ENCODE measurements at regions not wholly inside any gene's neighbourhood (a gene's known extent, or its start where the extent isn't known, plus 50 kb on each side); places are given as distances from the start of the nearest gene placed in this dataset.

DNA sequence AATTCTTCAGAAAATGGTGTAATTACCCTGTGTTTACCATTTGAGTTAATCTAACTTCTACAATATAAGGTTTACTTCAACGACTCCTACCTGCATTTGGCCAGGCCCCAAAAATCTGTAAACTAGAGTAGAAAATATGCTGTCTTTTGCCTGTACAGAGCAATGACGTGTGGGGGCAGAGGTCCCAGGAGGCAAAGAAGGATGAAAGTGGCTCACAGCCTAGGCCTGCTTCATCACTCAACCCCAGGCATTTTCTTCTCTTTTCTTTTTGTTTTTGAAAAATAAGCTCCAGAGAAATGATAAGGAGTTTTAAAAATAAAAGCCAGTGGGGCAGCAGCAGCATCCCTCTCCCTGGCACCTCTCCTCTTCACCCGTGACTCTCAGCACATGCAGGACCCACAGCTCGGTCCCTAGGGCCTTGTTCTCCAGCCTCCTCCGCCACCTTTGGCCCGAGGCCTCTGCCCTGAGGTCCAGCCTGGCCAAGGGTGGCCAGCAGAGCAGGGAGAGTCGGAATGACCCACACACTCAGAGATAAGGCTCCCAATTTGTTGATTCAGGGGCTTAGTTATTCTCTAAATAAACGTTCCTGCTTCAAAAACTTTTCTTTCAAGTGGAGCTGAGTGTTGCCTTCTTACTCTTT is 76.6 kb upstream of the ADRA1D start:
- FAIRE-seq (no peak), DNase-seq (ENCODE audit: low read depth, low spot score) (no peak)
- POLR2A ChIA-PET: no interaction called here
- no peaks in the 10 kb centered on the region for H3K36me3 ChIP-seq (ENCODE audit: control insufficient read depth in 2 of 2, extremely low read depth in 1 of 2, insufficient read depth in 2 of 2, low read length in 2 of 2)
- no TSS peak for BruUV-seq (replicated peaks)
- H3K4me3 ChIP-seq (replicated peaks in 1 of 3; ENCODE audit: insufficient read depth in 1 of 3, low read depth in 1 of 3, low read length in 3 of 3): no peak overlapping the region
- H3K79me2 ChIP-seq (ENCODE audit: control insufficient read depth, insufficient read depth, low read length): no peaks in the 10 kb centered on the region
- H3K4me1 ChIP-seq (ENCODE audit: control insufficient read depth, extremely low read depth, insufficient read depth, low read length): no peaks in the 10 kb centered on the region
- dilution Hi-C loops (cut with MboI; ENCODE audit: extremely low pct_ligation_motif_present, low sequenced_read_pairs) (no loop called here), intact Hi-C loops (cut with micrococcal nuclease) (no loop called here)
- peaks cover 0 to 2% of the 10 kb centered on the region in 2 experiments for H3K27me3 ChIP-seq (ENCODE audit: control insufficient read depth in 2 of 2, insufficient read depth in 2 of 2, low read length in 2 of 2)
- TF ChIP-seq FOS (IDR thresholded peaks at IDR 0.05; ENCODE audit: borderline replicate concordance, insufficient read depth, low read length): no peak
- no peak for TF ChIP-seq MYC (IDR thresholded peaks at IDR 0.05; ENCODE audit: low read depth, low read length)
- no peak for TF ChIP-seq GATA2 (IDR thresholded peaks at IDR 0.05; ENCODE audit: insufficient read depth, insufficient read length, low read depth, low read length)
- TF ChIP-seq MAX (IDR thresholded peaks at IDR 0.05; ENCODE audit: insufficient read depth, insufficient read length): no peak
- TF ChIP-seq CTCF (IDR thresholded peaks at IDR 0.05; ENCODE audit: extremely low read depth in 1 of 2, insufficient read depth in 1 of 2, low read depth in 1 of 2, low read length in 2 of 2): no peak
- no peak for TF ChIP-seq JUN (IDR thresholded peaks at IDR 0.05; ENCODE audit: borderline replicate concordance, insufficient read depth, insufficient read length, low read depth)
- no peak overlapping the region for H3K4me2 ChIP-seq (ENCODE audit: insufficient read depth, low read length)
- H3K9me3 ChIP-seq (replicated peaks; ENCODE audit: control insufficient read depth, insufficient read depth, low read length): no peaks in the 10 kb centered on the region
- H3K9me1 ChIP-seq (replicated peaks; ENCODE audit: control insufficient read depth, extremely low read depth, insufficient read depth, low read length): no peaks in the 10 kb centered on the region
- no peak overlapping the region for H3K9ac ChIP-seq (replicated peaks; ENCODE audit: extremely low read depth, insufficient read depth, low read length)
- H4K20me1 ChIP-seq (replicated peaks; ENCODE audit: control insufficient read depth, extremely low read depth, insufficient read depth, low read length): no peaks in the 10 kb centered on the region
- no peak overlapping the region for H2AFZ ChIP-seq (ENCODE audit: low read depth, low read length)
- CTCF ChIA-PET: no interaction called here
- no peak overlapping the region for H3K27ac ChIP-seq (ENCODE audit: insufficient read depth, low read depth, low read length)
